MM.1S (cell line): ENCODE measurements at regions not wholly inside any gene's neighbourhood (a gene's known extent, or its start where the extent isn't known, plus 50 kb on each side); places are given as distances from the start of the nearest gene placed in this dataset.

ENCODE experiments used
- DNase-seq: peaks from one replicate; pipeline ENCODE4 v3.0.0-alpha.2; 2015
- H2AFZ ChIP-seq: fragments of 300-600 bp; sonication (generic); 2 replicates; pipeline ENCODE4 v1.6.0; 2016; ENCODE audit warnings: antibody characterized with exemption, low read length
- H3F3A ChIP-seq: fragments of 300-600 bp; sonication (generic); 2 replicates; pipeline ENCODE4 v1.6.1; 2016; ENCODE audit warnings: mild to moderate bottlenecking, antibody characterized with exemption, low read length, moderate library complexity, mixed read lengths; ENCODE audit not compliant: insufficient read depth
- H3K27ac ChIP-seq: fragments of 300-600 bp; sonication (generic); 2 replicates; pipeline ENCODE4 v1.5.1; 2016; ENCODE audit warnings: mild to moderate bottlenecking, low read length
- H3K27me3 ChIP-seq: fragments of 300-600 bp; sonication (generic); replicated peaks from 2 replicates; pipeline ENCODE4 v1.6.0; 2016; ENCODE audit warnings: low read length; ENCODE audit not compliant: insufficient read depth
- H3K36me3 ChIP-seq: fragments of 300-600 bp; sonication (generic); replicated peaks from 2 replicates; pipeline ENCODE4 v1.6.1; 2016; ENCODE audit warnings: mild to moderate bottlenecking, low read length, mixed read lengths; ENCODE audit not compliant: insufficient read depth
- H3K4me1 ChIP-seq: fragments of 300-600 bp; sonication (generic); 2 replicates; pipeline ENCODE4 v1.6.1; 2016; ENCODE audit warnings: low read length, mixed read lengths
- H3K4me2 ChIP-seq: fragments of 300-600 bp; sonication (generic); 2 replicates; pipeline ENCODE4 v1.6.0; 2016; ENCODE audit warnings: low read depth, low read length
- H3K4me3 ChIP-seq: fragments of 300-600 bp; sonication (generic); 2 replicates; pipeline ENCODE4 v1.5.1; 2016; ENCODE audit warnings: low read length, mixed read lengths
- H3K79me2 ChIP-seq: fragments of 300-600 bp; sonication (generic); 2 replicates; pipeline ENCODE4 v1.6.1; 2016; ENCODE audit warnings: mixed run types, low read length, mixed read lengths
- H3K9ac ChIP-seq: fragments of 300-600 bp; sonication (generic); 2 replicates; pipeline ENCODE4 v1.6.1; 2016; ENCODE audit warnings: low read length, mixed read lengths
- H3K9me2 ChIP-seq: fragments of 300-600 bp; sonication (generic); replicated peaks from 2 replicates; pipeline ENCODE4 v1.6.1; 2016; ENCODE audit warnings: mild to moderate bottlenecking, low read length, mixed read lengths; ENCODE audit not compliant: insufficient read depth
- H3K9me3 ChIP-seq: fragments of 300-600 bp; sonication (generic); replicated peaks from 2 replicates; pipeline ENCODE4 v1.6.1; 2016; ENCODE audit warnings: mild to moderate bottlenecking, low read length, mixed read lengths; ENCODE audit not compliant: insufficient read depth
- H4K20me1 ChIP-seq: fragments of 300-600 bp; sonication (generic); 2 replicates; pipeline ENCODE4 v1.6.1; 2016; ENCODE audit warnings: mild to moderate bottlenecking, low read length, moderate library complexity, mixed read lengths; ENCODE audit not compliant: insufficient read depth
- CTCF ChIP-seq: fragments of 300-600 bp; sonication (generic); IDR thresholded peaks from 2 replicates; pipeline ENCODE4 v1.5.1; 2016; ENCODE audit warnings: antibody characterized with exemption, low read length, mixed read lengths
- EZH2 ChIP-seq: fragments of 300-600 bp; sonication (generic); optimal IDR thresholded peaks from 2 replicates; pipeline ENCODE3; 2017; ENCODE audit warnings: low read depth, mild to moderate bottlenecking, antibody characterized with exemption, low read length, mixed read lengths
- EZH2phosphoT487 ChIP-seq: fragments of 300-600 bp; sonication (generic); IDR thresholded peaks from 2 replicates; pipeline ENCODE4 v1.6.1; 2018; ENCODE audit warnings: antibody characterized with exemption, low read length

DNA sequence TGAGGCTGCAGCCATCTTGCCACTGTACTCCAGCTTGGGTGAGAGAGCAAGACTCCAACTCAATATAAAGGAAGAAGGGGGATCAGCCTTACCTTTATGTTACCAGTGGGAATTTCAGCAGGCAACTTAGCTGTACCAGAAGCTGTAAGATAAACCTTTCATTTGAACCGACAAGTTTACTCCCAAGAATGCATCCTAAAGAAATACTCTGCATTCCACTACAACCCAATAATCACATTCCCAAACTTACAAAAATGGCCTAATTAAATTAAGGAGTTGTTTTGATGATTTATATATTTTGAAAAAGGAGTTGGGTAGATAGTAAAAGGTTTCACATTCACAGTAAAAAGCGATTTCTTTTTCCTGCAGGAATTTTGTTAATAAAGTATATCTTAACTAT is 241.4 kb downstream of the TTC8 start:
- H3F3A ChIP-seq = no peaks in the 10 kb centered on the region
- no peak for TF ChIP-seq CTCF
- TF ChIP-seq EZH2phosphoT487 = no peak
- no peak for TF ChIP-seq EZH2
- H3K36me3 ChIP-seq = no peaks in the 10 kb centered on the region
- H3K4me2 ChIP-seq = no peak overlapping the region
- no peaks in the 10 kb centered on the region for H3K79me2 ChIP-seq
- H3K4me1 ChIP-seq = no peaks in the 10 kb centered on the region
- H3K27ac ChIP-seq = no peak overlapping the region
- no peak overlapping the region for H3K9ac ChIP-seq
- no peaks in the 10 kb centered on the region for H3K9me3 ChIP-seq
- no peaks in the 10 kb centered on the region for H3K9me2 ChIP-seq
- H2AFZ ChIP-seq = no peak overlapping the region
- no peaks in the 10 kb centered on the region for H4K20me1 ChIP-seq
- no peaks in the 10 kb centered on the region for H3K27me3 ChIP-seq
- no peak for DNase-seq
- H3K4me3 ChIP-seq = no peak overlapping the region

DNA sequence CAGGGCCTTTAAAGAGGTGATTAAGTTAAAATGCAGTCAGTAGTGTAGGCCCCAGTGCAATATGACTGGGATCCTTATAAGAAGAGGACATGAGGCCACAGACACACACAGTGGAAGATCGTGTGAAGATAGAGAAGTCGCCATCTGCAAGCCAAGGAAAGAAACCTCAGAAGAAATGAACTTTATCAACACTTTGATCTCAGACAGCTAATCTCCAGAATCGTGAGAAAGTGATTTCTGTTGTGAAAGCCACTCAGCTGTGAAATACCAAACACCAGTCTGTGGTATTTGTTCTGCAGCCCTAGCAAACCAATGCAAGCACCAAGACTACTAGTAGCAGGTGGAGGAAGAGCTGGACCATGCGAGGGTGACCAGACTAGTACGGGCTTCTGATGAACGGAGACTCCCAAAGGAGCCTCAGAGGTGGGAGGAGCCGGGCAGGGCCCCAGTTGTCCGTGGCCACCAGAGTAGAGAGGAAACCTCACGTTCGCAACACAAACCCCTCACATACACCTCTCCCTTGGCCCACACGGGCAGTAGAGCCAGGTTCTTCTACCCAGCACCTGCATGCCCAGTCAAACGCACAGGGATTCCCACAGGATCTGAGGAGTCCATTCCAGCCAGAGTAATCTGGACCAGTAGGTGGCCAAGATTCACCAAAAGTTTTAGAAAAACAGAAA is 243.0 kb downstream of the TTC8 start:
- no peaks in the 10 kb centered on the region for H4K20me1 ChIP-seq
- no peaks in the 10 kb centered on the region for H3K79me2 ChIP-seq
- H3K4me1 ChIP-seq = no peaks in the 10 kb centered on the region
- no peak for DNase-seq
- H2AFZ ChIP-seq = no peak overlapping the region
- H3K9me2 ChIP-seq = no peaks in the 10 kb centered on the region
- H3K27ac ChIP-seq = no peak overlapping the region
- H3K4me2 ChIP-seq = no peak overlapping the region
- no peaks in the 10 kb centered on the region for H3K9me3 ChIP-seq
- no peak overlapping the region for H3K9ac ChIP-seq
- TF ChIP-seq CTCF (no peak), EZH2 (no peak), EZH2phosphoT487 (no peak)
- no peak overlapping the region for H3K4me3 ChIP-seq
- H3K27me3 ChIP-seq = no peaks in the 10 kb centered on the region
- H3F3A ChIP-seq = no peaks in the 10 kb centered on the region
- H3K36me3 ChIP-seq = no peaks in the 10 kb centered on the region

DNA sequence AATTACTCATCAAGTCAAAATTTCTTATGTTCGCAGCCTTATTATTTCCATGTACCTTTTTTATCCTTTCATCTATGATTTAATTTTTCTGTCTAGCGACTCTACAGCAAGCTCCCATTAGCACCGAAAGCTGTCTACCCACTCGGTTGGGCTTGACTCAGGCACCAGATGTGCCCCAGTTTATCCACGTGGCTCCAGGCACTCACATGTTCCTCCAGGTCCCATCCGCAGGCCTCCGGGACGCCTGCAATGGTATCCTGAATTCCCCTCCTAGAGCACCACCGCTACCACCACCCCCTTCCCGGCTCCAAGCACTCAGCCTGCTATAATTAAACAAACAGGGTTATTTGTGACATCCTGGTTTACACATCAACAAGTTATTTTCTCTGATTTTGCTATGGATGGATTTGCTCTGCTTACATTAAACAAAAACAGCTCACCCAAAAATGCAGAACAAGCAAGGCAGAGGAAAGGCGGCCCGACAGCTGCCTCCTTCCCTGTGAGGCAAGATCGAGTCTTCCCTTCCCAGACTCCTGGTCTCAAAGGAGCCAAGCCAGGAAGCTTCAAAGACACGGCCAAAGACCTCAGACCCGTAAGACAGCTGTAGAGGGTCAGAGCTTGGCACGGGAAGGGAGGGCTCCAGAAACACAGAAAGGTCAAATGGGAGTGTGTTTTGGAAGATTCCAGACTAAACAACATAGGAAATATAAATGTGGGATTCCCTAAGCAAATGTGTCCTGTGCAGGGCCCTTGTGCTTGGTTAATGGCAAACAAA is 253.8 kb downstream of the TTC8 start:
- no peak for DNase-seq
- Histone ChIP-seq H3K27ac (no peak overlapping the region), H3K4me3 (no peak overlapping the region), H3F3A (no peaks in the 10 kb centered on the region), H3K27me3 (no peaks in the 10 kb centered on the region), H3K9me3 (no peaks in the 10 kb centered on the region), H3K9ac (no peak overlapping the region), H3K4me2 (no peak overlapping the region), H3K9me2 (no peaks in the 10 kb centered on the region), H4K20me1 (no peaks in the 10 kb centered on the region), H3K36me3 (no peaks in the 10 kb centered on the region), H2AFZ (no peak overlapping the region), H3K79me2 (no peaks in the 10 kb centered on the region), H3K4me1 (no peaks in the 10 kb centered on the region)
- TF ChIP-seq EZH2 = no peak
- TF ChIP-seq CTCF = no peak
- no peak for TF ChIP-seq EZH2phosphoT487
